Natural killer cell treated with Interleukin-12 subunit alpha and Interleukin-12 subunit beta and Interleukin-15 and Interleukin-18, amount 100 ng/mL, for 72 hours (primary cell): ENCODE measurements at regions not wholly inside any gene's neighbourhood (a gene's known extent, or its start where the extent isn't known, plus 50 kb on each side); places are given as distances from the start of the nearest gene placed in this dataset.
"Not testable (repeated sequence)": the region's sequence is repeated elsewhere in the genome, so short reads cannot be mapped to it uniquely, and the experiment has no call there.

ENCODE experiments used
- ATAC-seq, 2 donors: fragments of 150-1000 bp; cut with Tn5 transposase in 1 of 2; sonication (Bioruptor Pico), chemical (Tn5 transposase) in 1 of 2; 2 replicates each; pipeline ENCODE4 v1.10.0; 2021
- DNase-seq: peaks from one replicate; pipeline ENCODE4 v3.0.0; 2022; ENCODE audit warnings: low spot score
- H3K27ac Mint-ChIP-seq, 2 donors: 1 replicate in 1 of 2; 2 replicates in 1 of 2; pipeline ENCODE4 v1.8.0; 2022; ENCODE audit warnings: mixed read lengths in 2 of 2, mild to moderate bottlenecking in 1 of 2, moderate library complexity in 1 of 2
- H3K27me3 Mint-ChIP-seq, 2 donors: 1 replicate in 1 of 2; 2 replicates in 1 of 2; pipeline ENCODE4 v1.8.0; 2022; ENCODE audit warnings: mixed read lengths in 2 of 2
- H3K36me3 Mint-ChIP-seq: one replicate; pipeline ENCODE4 v1.8.0; 2022; ENCODE audit warnings: mixed read lengths
- H3K4me1 Mint-ChIP-seq, 2 donors: 1 replicate in 1 of 2; 2 replicates in 1 of 2; pipeline ENCODE4 v1.8.0; 2022; ENCODE audit warnings: low read depth in 2 of 2, mixed read lengths in 2 of 2, mild to moderate bottlenecking in 1 of 2
- H3K4me3 Mint-ChIP-seq: one replicate; pipeline ENCODE4 v1.8.0; 2022; ENCODE audit warnings: mixed read lengths
- H3K9me3 Mint-ChIP-seq: 2 replicates; pipeline ENCODE4 v1.8.0; 2022; ENCODE audit warnings: mixed read lengths

DNA sequence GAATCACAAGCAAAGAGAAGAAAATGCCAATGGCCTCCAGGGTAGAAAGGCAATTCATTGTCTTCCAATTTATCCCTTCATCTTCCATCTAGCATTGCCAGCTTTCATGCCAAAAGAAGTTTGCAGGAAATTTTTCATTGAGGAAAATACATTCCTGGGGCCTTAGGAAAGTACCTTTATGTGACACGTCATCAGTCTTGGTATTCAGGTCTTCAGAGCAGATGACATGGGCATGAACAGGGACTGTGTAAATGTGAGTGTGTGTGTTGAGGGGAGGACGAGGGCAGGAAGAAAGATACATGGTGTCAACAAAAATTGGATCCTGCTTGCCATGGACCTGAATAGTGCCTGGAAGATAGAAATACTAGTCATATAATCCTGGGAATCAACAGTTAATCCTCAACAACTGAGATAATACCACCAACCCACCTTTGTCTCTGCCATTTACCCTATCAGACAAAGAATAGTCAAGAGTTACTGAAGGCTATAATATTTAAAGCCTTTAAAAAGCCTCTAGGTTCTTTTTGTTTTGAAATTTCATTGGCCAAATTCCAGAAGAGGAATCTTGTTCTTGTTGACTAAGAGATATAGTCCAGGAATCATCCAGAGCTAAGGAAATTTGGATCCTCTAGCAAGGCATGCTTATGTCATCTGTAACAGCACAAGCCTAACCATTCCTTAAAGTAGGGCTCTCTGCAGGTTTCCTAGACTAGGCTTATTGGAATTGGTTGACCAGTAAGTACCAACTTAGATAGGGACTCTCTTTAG lies 405.8 kb upstream of the SASH1 start:
- ATAC-seq (no peak), DNase-seq (no peak)
- Mint-ChIP-seq H3K9me3 (peaks cover 23% of the 10 kb centered on the region), H3K4me3 (no peak overlapping the region), H3K4me1 (no peaks in the 10 kb centered on the region), H3K36me3 (no peaks in the 10 kb centered on the region), H3K27ac (no peak overlapping the region), H3K27me3 (no peaks in the 10 kb centered on the region)

- no peak for ATAC-seq
- no peaks in the 10 kb centered on the region for H3K36me3 Mint-ChIP-seq
- no peak overlapping the region for H3K4me3 Mint-ChIP-seq
- no peaks in the 10 kb centered on the region for H3K4me1 Mint-ChIP-seq
- DNase-seq = no peak
- no peak overlapping the region for H3K27ac Mint-ChIP-seq
- no peaks in the 10 kb centered on the region for H3K27me3 Mint-ChIP-seq
- peaks cover 14% of the 10 kb centered on the region for H3K9me3 Mint-ChIP-seq
Observed at GRCh38 chr6:147941143-147941542, 401.5 kb upstream of the SASH1 start.

- Mint-ChIP-seq H3K4me3 (no peak overlapping the region), H3K27ac (no peak overlapping the region), H3K27me3 (no peaks in the 10 kb centered on the region), H3K9me3 (peaks cover 11% of the 10 kb centered on the region), H3K4me1 (no peaks in the 10 kb centered on the region), H3K36me3 (no peaks in the 10 kb centered on the region)
- no peak for DNase-seq
- ATAC-seq = no peak
Observed at GRCh38 chr6:147942363-147942762, 400.3 kb upstream of the SASH1 start.

- Mint-ChIP-seq H3K4me1 (no peaks in the 10 kb centered on the region), H3K9me3 (peaks cover 14% of the 10 kb centered on the region), H3K36me3 (no peaks in the 10 kb centered on the region), H3K27me3 (no peaks in the 10 kb centered on the region), H3K4me3 (no peak overlapping the region), H3K27ac (no peak overlapping the region)
- DNase-seq (no peak), ATAC-seq (no peak)
Observed at GRCh38 chr6:147944122-147944521, 398.5 kb upstream of the SASH1 start.

- peaks cover 17% of the 10 kb centered on the region for H3K9me3 Mint-ChIP-seq
- no peaks in the 10 kb centered on the region for H3K36me3 Mint-ChIP-seq
- DNase-seq = no peak
- no peaks in the 10 kb centered on the region for H3K4me1 Mint-ChIP-seq
- H3K4me3 Mint-ChIP-seq = no peak overlapping the region
- no peak overlapping the region for H3K27ac Mint-ChIP-seq
- ATAC-seq = no peak
- no peaks in the 10 kb centered on the region for H3K27me3 Mint-ChIP-seq
Observed at GRCh38 chr6:147947521-147947920, 395.1 kb upstream of the SASH1 start.

GRCh38 chr6:147949981-147950622 lies 392.5 kb upstream of the SASH1 start:
- no peaks in the 10 kb centered on the region for H3K4me1 Mint-ChIP-seq
- H3K27ac Mint-ChIP-seq = no peak overlapping the region
- no peak overlapping the region for H3K4me3 Mint-ChIP-seq
- DNase-seq (no peak), ATAC-seq (peak in 1 of 2 donors; percentile 24)
- no peaks in the 10 kb centered on the region for H3K27me3 Mint-ChIP-seq
- peaks cover 13% of the 10 kb centered on the region for H3K9me3 Mint-ChIP-seq
- H3K36me3 Mint-ChIP-seq = no peaks in the 10 kb centered on the region

GRCh38 chr6:147950623-147950987 lies 392.0 kb upstream of the SASH1 start:
- DNase-seq (no peak), ATAC-seq (no peak)
- Mint-ChIP-seq H3K36me3 (no peaks in the 10 kb centered on the region), H3K4me1 (no peaks in the 10 kb centered on the region), H3K4me3 (no peak overlapping the region), H3K9me3 (peaks cover 9% of the 10 kb centered on the region), H3K27me3 (no peaks in the 10 kb centered on the region), H3K27ac (no peak overlapping the region)

DNA sequence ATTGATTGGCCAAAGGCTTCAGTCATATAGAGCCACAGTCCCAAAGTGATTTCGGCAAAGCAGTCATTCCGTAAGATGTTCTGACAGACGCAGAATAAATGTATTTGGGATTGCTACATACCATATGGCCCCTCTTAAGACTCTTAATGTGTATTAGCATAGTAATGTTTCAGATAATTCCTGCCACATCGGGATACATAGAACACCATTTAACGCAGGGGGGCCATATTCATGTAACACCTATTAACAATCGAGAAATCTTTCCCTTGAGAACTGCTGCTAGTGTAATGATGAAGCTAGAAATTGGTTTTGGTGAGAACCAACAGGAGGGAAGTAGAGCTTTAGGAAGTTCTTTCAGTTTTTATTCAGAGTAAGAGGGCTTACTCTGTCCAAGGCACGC lies 390.9 kb upstream of the SASH1 start:
- ATAC-seq (no peak), DNase-seq (no peak)
- H3K36me3 Mint-ChIP-seq = no peaks in the 10 kb centered on the region
- no peaks in the 10 kb centered on the region for H3K4me1 Mint-ChIP-seq
- H3K27me3 Mint-ChIP-seq = no peaks in the 10 kb centered on the region
- peaks cover 9% of the 10 kb centered on the region for H3K9me3 Mint-ChIP-seq
- no peak overlapping the region for H3K27ac Mint-ChIP-seq
- H3K4me3 Mint-ChIP-seq = no peak overlapping the region

DNA sequence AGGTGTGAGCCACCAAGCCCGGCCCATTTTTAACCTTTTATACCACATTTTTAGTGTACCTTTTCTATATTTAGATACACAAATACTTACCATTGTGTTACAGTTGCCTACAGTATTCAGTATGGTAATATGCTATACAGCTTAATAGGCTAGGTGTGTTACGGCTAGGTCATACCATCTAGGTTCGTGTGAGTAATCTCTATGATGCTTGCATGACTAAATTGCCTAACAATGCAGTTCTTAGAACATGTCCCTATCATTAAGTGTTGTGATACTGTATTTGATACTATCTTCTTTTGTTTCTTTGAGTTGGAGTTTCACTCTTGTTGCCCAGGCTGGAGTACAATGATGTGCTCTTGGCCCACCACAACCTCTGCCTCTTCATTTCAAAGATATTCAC lies 387.7 kb upstream of the SASH1 start:
- Mint-ChIP-seq H3K36me3 (no peaks in the 10 kb centered on the region), H3K27me3 (no peaks in the 10 kb centered on the region), H3K4me3 (no peak overlapping the region), H3K27ac (no peak overlapping the region), H3K9me3 (peaks cover 6% of the 10 kb centered on the region), H3K4me1 (no peaks in the 10 kb centered on the region)
- no peak for DNase-seq
- ATAC-seq = no peak

DNA sequence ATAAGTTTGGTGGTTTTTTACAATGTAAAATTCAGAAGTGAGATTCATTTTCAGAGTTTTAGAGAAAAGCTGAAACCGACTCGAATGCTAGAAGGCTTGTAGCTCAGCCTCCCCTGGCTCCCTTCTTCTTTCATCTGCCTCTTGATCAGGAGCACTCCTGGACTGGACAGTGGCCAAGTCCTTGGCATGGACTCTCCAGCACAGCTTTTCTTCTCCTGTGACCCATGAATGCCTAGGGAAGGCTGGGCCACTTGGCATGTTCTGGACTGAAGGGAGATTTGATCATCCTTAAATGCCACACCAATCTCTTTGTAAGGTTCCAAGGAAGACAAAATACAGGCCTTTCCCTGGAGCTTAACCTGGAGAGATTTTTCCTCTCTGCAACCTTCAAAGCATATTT lies 384.0 kb upstream of the SASH1 start:
- Mint-ChIP-seq H3K27ac (no peak overlapping the region), H3K27me3 (no peaks in the 10 kb centered on the region), H3K4me3 (no peak overlapping the region), H3K36me3 (no peaks in the 10 kb centered on the region), H3K9me3 (no peaks in the 10 kb centered on the region), H3K4me1 (no peaks in the 10 kb centered on the region)
- DNase-seq = no peak
- ATAC-seq = no peak

DNA sequence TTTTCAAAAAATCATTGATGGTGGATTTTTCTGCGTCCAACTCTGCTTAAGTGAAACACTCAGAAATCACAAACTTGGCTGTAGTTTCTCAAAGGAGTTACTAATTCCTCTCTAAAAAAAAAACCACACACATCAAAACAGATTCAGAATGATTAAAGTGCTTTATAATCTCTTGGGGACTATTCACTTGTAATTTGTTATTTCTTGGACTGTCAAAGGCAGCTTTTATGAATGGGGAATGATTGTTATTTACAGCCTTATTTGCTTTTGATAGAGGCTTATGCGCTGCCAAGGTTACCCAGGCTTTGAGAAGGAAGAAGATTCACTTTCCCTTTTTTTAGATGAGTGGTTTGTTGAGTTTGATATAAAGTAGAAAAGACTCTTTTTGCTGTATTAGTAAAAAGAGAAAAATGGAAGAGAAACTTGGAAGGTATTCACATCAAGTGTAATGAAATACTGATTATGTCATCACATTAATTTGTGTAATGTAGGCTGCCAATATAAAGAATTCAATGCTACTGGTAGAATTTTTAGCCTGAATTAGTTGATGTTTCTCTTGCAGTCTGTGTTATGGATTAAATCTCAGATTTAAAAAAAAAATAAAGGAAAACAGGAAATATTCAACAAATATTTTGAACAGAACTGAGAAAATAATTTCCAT lies 381.0 kb upstream of the SASH1 start:
- ATAC-seq (no peak), DNase-seq (no peak)
- Mint-ChIP-seq H3K9me3 (no peaks in the 10 kb centered on the region), H3K27me3 (no peaks in the 10 kb centered on the region), H3K4me3 (no peak overlapping the region), H3K4me1 (no peaks in the 10 kb centered on the region), H3K27ac (no peak overlapping the region), H3K36me3 (no peaks in the 10 kb centered on the region)

DNA sequence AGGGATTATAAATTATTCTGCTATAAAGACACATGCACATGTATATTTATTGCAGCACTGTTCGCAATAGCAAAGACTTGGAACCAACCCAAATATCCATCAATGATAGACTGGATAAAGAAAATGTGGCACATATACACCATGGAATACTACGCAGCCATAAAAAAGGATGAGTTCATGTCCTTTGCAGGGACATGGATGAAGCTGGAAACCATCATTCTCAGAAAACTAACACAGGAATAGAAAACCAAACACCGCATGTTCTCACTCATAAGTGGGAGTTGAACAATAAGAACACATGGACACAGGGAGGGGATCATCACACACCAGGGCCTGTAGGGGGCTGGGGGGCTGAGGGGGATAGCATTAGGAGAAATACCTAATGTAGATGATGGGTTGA lies 377.2 kb upstream of the SASH1 start:
- not testable (repeated sequence) for ATAC-seq, H3K36me3 Mint-ChIP-seq, H3K4me3 Mint-ChIP-seq, H3K27ac Mint-ChIP-seq, DNase-seq, H3K27me3 Mint-ChIP-seq, H3K9me3 Mint-ChIP-seq, H3K4me1 Mint-ChIP-seq

DNA sequence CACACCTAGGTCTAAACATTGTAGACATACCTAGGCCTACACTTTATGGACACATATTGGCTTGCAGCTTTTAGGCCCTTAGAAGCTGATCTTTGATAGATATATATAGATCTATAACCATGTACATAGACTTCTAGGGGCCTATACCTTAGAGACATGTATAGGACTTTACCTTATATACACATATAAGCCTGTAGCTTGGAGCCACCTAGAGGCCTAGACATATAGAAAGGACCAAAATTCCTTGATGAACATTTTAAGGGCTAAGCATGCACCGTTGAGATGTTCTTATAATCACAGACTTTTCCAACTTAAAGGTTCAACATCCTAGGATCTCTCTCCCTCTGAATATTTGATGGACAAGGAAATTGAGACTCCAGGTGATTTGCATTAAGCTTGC lies 371.7 kb upstream of the SASH1 start:
- Mint-ChIP-seq H3K9me3 (peaks cover 7% of the 10 kb centered on the region), H3K27ac (no peak overlapping the region), H3K4me1 (no peaks in the 10 kb centered on the region), H3K36me3 (no peaks in the 10 kb centered on the region), H3K27me3 (no peaks in the 10 kb centered on the region), H3K4me3 (no peak overlapping the region)
- DNase-seq (no peak), ATAC-seq (no peak)

- Mint-ChIP-seq H3K4me1 (no peaks in the 10 kb centered on the region), H3K9me3 (peaks cover 10% of the 10 kb centered on the region), H3K4me3 (no peak overlapping the region), H3K27ac (no peak overlapping the region), H3K27me3 (no peaks in the 10 kb centered on the region), H3K36me3 (no peaks in the 10 kb centered on the region)
- DNase-seq (no peak), ATAC-seq (no peak)
Observed at GRCh38 chr6:147972448-147972847, 370.2 kb upstream of the SASH1 start.
